DOHH2 (cell line): ENCODE measurements at regions not wholly inside any gene's neighbourhood (a gene's known extent, or its start where the extent isn't known, plus 50 kb on each side); places are given as distances from the start of the nearest gene placed in this dataset.

Experiments
- CTCF ChIP-seq: fragments of 200-600 bp; sonication (generic); IDR thresholded peaks from one replicate; pipeline ENCODE4 v1.5.1; 2014; ENCODE audit warnings: antibody characterized with exemption, mild to moderate bottlenecking, low read depth, low read length; ENCODE audit not compliant: poor library complexity, severe bottlenecking
- EZH2phosphoT487 ChIP-seq: fragments of 200-600 bp; sonication (generic); IDR thresholded peaks from 2 replicates; pipeline ENCODE4 v1.6.1; 2017; ENCODE audit warnings: borderline replicate concordance, mild to moderate bottlenecking, antibody characterized with exemption, low read length, moderate library complexity, mixed read lengths

- TF ChIP-seq EZH2phosphoT487 = no peak
- no peak for TF ChIP-seq CTCF
Observed at GRCh38 chr4:132605551-132605950, 543.5 kb upstream of the PCDH10 start.
